Gastroesophageal sphincter (tissue), 4 donors: ENCODE measurements at regions not wholly inside any gene's neighbourhood (a gene's known extent, or its start where the extent isn't known, plus 50 kb on each side); places are given as distances from the start of the nearest gene placed in this dataset.

Experiments used
- ATAC-seq: fragments of 150-250 bp; one replicate; pipeline ENCODE4 v1.9.1; 2016; ENCODE audit warnings: mild to moderate bottlenecking, moderate library complexity
- H3K27ac ChIP-seq, 4 donors: fragments of 200-600 bp; sonication (generic) in 3 of 4; 1 replicate in 3 of 4; 2 replicates in 1 of 4; pipeline ENCODE4 v1.5.1; 2016 to 2019
- H3K27me3 ChIP-seq: fragments of 200-600 bp; sonication (generic); one replicate; pipeline ENCODE4 v1.5.1; 2019
- H3K36me3 ChIP-seq, 2 donors: fragments of 200-600 bp; sonication (generic); one replicate each; pipeline ENCODE4 v1.5.1; 2019; ENCODE audit warnings: control low read depth in 1 of 2
- H3K4me1 ChIP-seq, 3 donors: fragments of 200-600 bp; sonication (generic); 1 replicate in 2 of 3; 2 replicates in 1 of 3; pipeline ENCODE4 v1.5.1; 2016 to 2019; ENCODE audit warnings: control low read depth in 2 of 3
- H3K4me3 ChIP-seq, 2 donors: fragments of 200-600 bp; sonication (generic); one replicate each; pipeline ENCODE4 v1.5.1; 2019; ENCODE audit warnings: mild to moderate bottlenecking in 1 of 2, moderate library complexity in 1 of 2
- H3K9me3 ChIP-seq, 3 donors: fragments of 200-600 bp; sonication (generic); one replicate each; pipeline ENCODE4 v1.5.1; 2017 to 2019; ENCODE audit warnings: control low read depth in 2 of 3
- CTCF ChIP-seq, 4 experiments: fragments of 200-600 bp in 2 of 4; fragments of 450-650 bp in 2 of 4; sonication (generic) in 1 of 4; IDR thresholded peaks; one replicate each; pipeline ENCODE4 v1.5.1; 2017 to 2019; ENCODE audit warnings: antibody characterized with exemption in 4 of 4, mild to moderate bottlenecking in 2 of 4, moderate library complexity in 2 of 4
- EP300 ChIP-seq: sonication (generic); formaldehyde crosslinking; IDR thresholded peaks from one replicate; pipeline ENCODE4 v1.6.1; 2017; ENCODE audit warnings: antibody characterized with exemption, mild to moderate bottlenecking
- POLR2A ChIP-seq, 2 donors: fragments of 450-650 bp; IDR thresholded peaks; one replicate each; pipeline ENCODE4 v1.6.1; 2017; ENCODE audit warnings: antibody characterized with exemption in 2 of 2, mild to moderate bottlenecking in 2 of 2, moderate library complexity in 1 of 2
- POLR2AphosphoS5 ChIP-seq: sonication (generic); formaldehyde crosslinking; IDR thresholded peaks from one replicate; pipeline ENCODE4 v1.6.1; 2017; ENCODE audit warnings: antibody characterized with exemption
- WGBS, 2 donors: methylation state at CpG; one replicate each; pipeline ENCODE4 v1.1.5; 2018; ENCODE audit warnings: low coverage in 1 of 2; 5-methylcytosine and 5-hydroxymethylcytosine counted together

GRCh38 chr2:180156651-180157050 lies 149.6 kb upstream of the CWC22 start:
- no peak for ATAC-seq
- no peak for TF ChIP-seq CTCF (IDR thresholded peaks at IDR 0.05)
- TF ChIP-seq EP300, result no peak
- TF ChIP-seq POLR2A (IDR thresholded peaks at IDR 0.05), result no peak
- no peak overlapping the region for H3K27ac ChIP-seq
- no peaks in the 10 kb centered on the region for H3K36me3 ChIP-seq
- H3K27me3 ChIP-seq, result no peaks in the 10 kb centered on the region
- no peak overlapping the region for H3K4me3 ChIP-seq
- no peaks in the 10 kb centered on the region for H3K4me1 ChIP-seq
- no peaks in the 10 kb centered on the region for H3K9me3 ChIP-seq

GRCh38 chr2:180150606-180151005 lies 143.5 kb upstream of the CWC22 start:
- no peaks in the 10 kb centered on the region for H3K9me3 ChIP-seq
- H3K4me1 ChIP-seq, result no peaks in the 10 kb centered on the region
- 75 to 100% methylated on average over 1 of the region's 1 CpG for WGBS, 2 donors
- H3K27me3 ChIP-seq, result no peaks in the 10 kb centered on the region
- no peak for ATAC-seq
- H3K27ac ChIP-seq, result no peak overlapping the region
- no peak for TF ChIP-seq POLR2A (IDR thresholded peaks at IDR 0.05)
- no peak for TF ChIP-seq POLR2AphosphoS5
- no peak for TF ChIP-seq CTCF (IDR thresholded peaks at IDR 0.05)
- no peak for TF ChIP-seq EP300
- no peaks in the 10 kb centered on the region for H3K36me3 ChIP-seq
- H3K4me3 ChIP-seq, result no peak overlapping the region

- no peak for ATAC-seq
- Histone ChIP-seq H3K27me3 (no peaks in the 10 kb centered on the region), H3K4me3 (no peak overlapping the region), H3K4me1 (no peaks in the 10 kb centered on the region), H3K27ac (no peak overlapping the region), H3K36me3 (no peaks in the 10 kb centered on the region), H3K9me3 (no peaks in the 10 kb centered on the region)
- 58 to 69% methylated on average over 2 of the region's 2 CpGs for WGBS, 2 donors
- TF ChIP-seq POLR2AphosphoS5 (no peak), CTCF (IDR thresholded peaks at IDR 0.05) (no peak), POLR2A (IDR thresholded peaks at IDR 0.05) (no peak), EP300 (no peak)
These were observed 139.4 kb upstream of the CWC22 start for GRCh38 chr2:180146541-180146940.

- Histone ChIP-seq H3K4me1 (no peaks in the 10 kb centered on the region), H3K27me3 (no peaks in the 10 kb centered on the region), H3K36me3 (no peaks in the 10 kb centered on the region), H3K9me3 (no peaks in the 10 kb centered on the region), H3K4me3 (no peak overlapping the region), H3K27ac (no peak overlapping the region)
- TF ChIP-seq POLR2A (IDR thresholded peaks at IDR 0.05) (no peak), CTCF (IDR thresholded peaks at IDR 0.05) (no peak)
- ATAC-seq, result no peak
- WGBS, 2 donors, result 67 to 92% methylated on average over 1 of the region's 1 CpG
These were observed 139.0 kb upstream of the CWC22 start for GRCh38 chr2:180146114-180146513.

DNA sequence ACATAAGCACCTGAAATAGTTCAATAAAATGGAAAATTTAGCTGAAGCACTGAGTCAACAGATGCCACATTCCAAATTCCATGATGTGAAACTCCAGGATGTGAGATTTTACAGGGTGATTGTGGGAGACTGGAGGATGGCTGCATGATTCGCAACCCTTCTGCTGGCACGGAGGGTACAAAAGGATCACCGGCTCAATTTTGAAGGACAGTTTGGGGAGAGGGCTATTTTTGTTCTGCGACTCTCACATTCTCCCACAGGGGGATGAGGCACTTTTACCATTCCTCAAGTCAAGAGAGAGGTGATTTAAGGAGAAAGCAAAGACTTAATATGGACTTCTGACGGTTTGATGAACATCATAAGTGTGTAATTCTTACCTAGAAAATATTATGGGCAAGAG lies 138.1 kb upstream of the CWC22 start:
- Histone ChIP-seq H3K4me1 (no peaks in the 10 kb centered on the region), H3K4me3 (no peak overlapping the region), H3K9me3 (no peaks in the 10 kb centered on the region), H3K27ac (no peak overlapping the region), H3K36me3 (no peaks in the 10 kb centered on the region), H3K27me3 (no peaks in the 10 kb centered on the region)
- ATAC-seq, result no peak
- WGBS, 2 donors, result 79 to 92% methylated on average over 5 of the region's 5 CpGs
- TF ChIP-seq CTCF (IDR thresholded peaks at IDR 0.05), result no peak
- TF ChIP-seq EP300, result no peak
- TF ChIP-seq POLR2A (IDR thresholded peaks at IDR 0.05), result no peak
- no peak for TF ChIP-seq POLR2AphosphoS5
